Fibroblast of lung (primary cell): ENCODE measurements at regions not wholly inside any gene's neighbourhood (a gene's known extent, or its start where the extent isn't known, plus 50 kb on each side); places are given as distances from the start of the nearest gene placed in this dataset.

ENCODE experiments used
- CTCF ChIP-seq, 2 donors: IDR thresholded peaks in 1 of 2; conservative IDR thresholded peaks in 1 of 2; 1 replicate in 1 of 2; 2 replicates in 1 of 2; pipeline ENCODE4 v1.5.1; 2011 to 2012; ENCODE audit warnings: low read length in 2 of 2, control low read depth in 1 of 2, inconsistent platforms in 1 of 2, low read depth in 1 of 2, mild to moderate bottlenecking in 1 of 2
- EZH2 ChIP-seq: IDR thresholded peaks from 2 replicates; pipeline ENCODE4 v1.5.1; 2012; ENCODE audit warnings: low read length, control low read depth, mild to moderate bottlenecking; ENCODE audit errors: missing control alignments

GRCh38 chr4:4735870-4736269, 123.6 kb upstream of the MSX1 start:
- TF ChIP-seq EZH2, result no peak
- no peak for TF ChIP-seq CTCF (conservative IDR thresholded peaks at IDR 0.05 in 1 of 2, IDR thresholded peaks at IDR 0.05 in 1 of 2; ENCODE audit: low read depth in 1 of 2, low read length in 2 of 2)
